IPS-15b (cell line): ENCODE measurements at regions not wholly inside any gene's neighbourhood (a gene's known extent, or its start where the extent isn't known, plus 50 kb on each side); places are given as distances from the start of the nearest gene placed in this dataset.
"Not testable (repeated sequence)": the region's sequence is repeated elsewhere in the genome, so short reads cannot be mapped to it uniquely, and the experiment has no call there.

Experiments
- H3K27me3 ChIP-seq: one replicate; pipeline ENCODE4 v1.6.1; 2013; ENCODE audit warnings: low read length; ENCODE audit not compliant: control insufficient read depth, insufficient read depth
- H3K36me3 ChIP-seq: one replicate; pipeline ENCODE4 v1.6.1; 2013; ENCODE audit warnings: low read length; ENCODE audit not compliant: control insufficient read depth, insufficient read depth
- H3K4me1 ChIP-seq: one replicate; pipeline ENCODE4 v1.6.1; 2013; ENCODE audit warnings: mild to moderate bottlenecking, low read length; ENCODE audit not compliant: control insufficient read depth, insufficient read depth
- H3K4me3 ChIP-seq: one replicate; pipeline ENCODE4 v1.5.1; 2013; ENCODE audit warnings: low read depth, low read length
- H3K9ac ChIP-seq: one replicate; pipeline ENCODE4 v1.6.1; 2013; ENCODE audit warnings: low read depth, mild to moderate bottlenecking, low read length
- H3K9me3 ChIP-seq: one replicate; pipeline ENCODE4 v1.6.1; 2013; ENCODE audit warnings: mild to moderate bottlenecking, low read length; ENCODE audit not compliant: control insufficient read depth, insufficient read depth

- H3K36me3 ChIP-seq, result no peaks in the 10 kb centered on the region
Measured at GRCh38 chr11:80719292-80719646, 1278.4 kb upstream of the TENM4 start.

GRCh38 chr11:80718611-80719291 is 1277.9 kb upstream of the TENM4 start:
- H3K4me1 ChIP-seq, result no peaks in the 10 kb centered on the region
- H3K4me3 ChIP-seq, result no peak overlapping the region
- no peak overlapping the region for H3K9ac ChIP-seq
- no peaks in the 10 kb centered on the region for H3K9me3 ChIP-seq
- H3K36me3 ChIP-seq, result no peaks in the 10 kb centered on the region
- no peaks in the 10 kb centered on the region for H3K27me3 ChIP-seq

More at GRCh38 chr11:80719292-80719646, 1278.4 kb upstream of the TENM4 start:
- Histone ChIP-seq H3K4me1 (no peaks in the 10 kb centered on the region), H3K9me3 (no peaks in the 10 kb centered on the region), H3K27me3 (no peaks in the 10 kb centered on the region), H3K4me3 (no peak overlapping the region), H3K9ac (no peak overlapping the region)

GRCh38 chr11:80702264-80702663 is 1261.4 kb upstream of the TENM4 start:
- no peaks in the 10 kb centered on the region for H3K9me3 ChIP-seq
- no peak overlapping the region for H3K9ac ChIP-seq
- H3K4me3 ChIP-seq, result no peak overlapping the region
- no peaks in the 10 kb centered on the region for H3K27me3 ChIP-seq
- H3K36me3 ChIP-seq, result no peaks in the 10 kb centered on the region
- no peaks in the 10 kb centered on the region for H3K4me1 ChIP-seq

- no peak overlapping the region for H3K9ac ChIP-seq
- no peaks in the 10 kb centered on the region for H3K9me3 ChIP-seq
- no peaks in the 10 kb centered on the region for H3K36me3 ChIP-seq
- no peak overlapping the region for H3K4me3 ChIP-seq
- H3K4me1 ChIP-seq, result no peaks in the 10 kb centered on the region
- no peaks in the 10 kb centered on the region for H3K27me3 ChIP-seq
Measured at GRCh38 chr11:80700386-80700785, 1259.6 kb upstream of the TENM4 start.

- not testable (repeated sequence) for H3K4me3 ChIP-seq, H3K9me3 ChIP-seq, H3K36me3 ChIP-seq, H3K4me1 ChIP-seq, H3K9ac ChIP-seq, H3K27me3 ChIP-seq
Measured at GRCh38 chr11:80699406-80700177, 1258.8 kb upstream of the TENM4 start.

- Histone ChIP-seq H3K4me1 (no peaks in the 10 kb centered on the region), H3K4me3 (no peak overlapping the region), H3K27me3 (no peaks in the 10 kb centered on the region), H3K36me3 (no peaks in the 10 kb centered on the region), H3K9ac (no peak overlapping the region), H3K9me3 (no peaks in the 10 kb centered on the region)
Measured at GRCh38 chr11:80698637-80699036, 1257.8 kb upstream of the TENM4 start.

GRCh38 chr11:80694385-80694784 is 1253.6 kb upstream of the TENM4 start:
- Histone ChIP-seq H3K9ac (no peak overlapping the region), H3K4me1 (no peaks in the 10 kb centered on the region), H3K36me3 (no peaks in the 10 kb centered on the region), H3K27me3 (no peaks in the 10 kb centered on the region), H3K9me3 (no peaks in the 10 kb centered on the region), H3K4me3 (no peak overlapping the region)

- Histone ChIP-seq H3K9ac (no peak overlapping the region), H3K9me3 (no peaks in the 10 kb centered on the region), H3K4me3 (no peak overlapping the region), H3K4me1 (no peaks in the 10 kb centered on the region), H3K27me3 (no peaks in the 10 kb centered on the region), H3K36me3 (no peaks in the 10 kb centered on the region)
Measured at GRCh38 chr11:80687941-80688340, 1247.1 kb upstream of the TENM4 start.

- H3K4me1 ChIP-seq, result no peaks in the 10 kb centered on the region
- no peaks in the 10 kb centered on the region for H3K36me3 ChIP-seq
- H3K9me3 ChIP-seq, result no peaks in the 10 kb centered on the region
- no peaks in the 10 kb centered on the region for H3K27me3 ChIP-seq
- no peak overlapping the region for H3K9ac ChIP-seq
- no peak overlapping the region for H3K4me3 ChIP-seq
Measured at GRCh38 chr11:80686889-80687288, 1246.1 kb upstream of the TENM4 start.

- Histone ChIP-seq H3K4me1 (no peaks in the 10 kb centered on the region), H3K36me3 (no peaks in the 10 kb centered on the region), H3K27me3 (no peaks in the 10 kb centered on the region), H3K9me3 (no peaks in the 10 kb centered on the region), H3K9ac (no peak overlapping the region), H3K4me3 (no peak overlapping the region)
Measured at GRCh38 chr11:80673566-80673965, 1232.7 kb upstream of the TENM4 start.

- Histone ChIP-seq H3K9ac (no peak overlapping the region), H3K36me3 (no peaks in the 10 kb centered on the region), H3K9me3 (no peaks in the 10 kb centered on the region), H3K4me3 (no peak overlapping the region), H3K27me3 (no peaks in the 10 kb centered on the region), H3K4me1 (no peaks in the 10 kb centered on the region)
Measured at GRCh38 chr11:80669620-80670019, 1228.8 kb upstream of the TENM4 start.

GRCh38 chr11:80668039-80668438 is 1227.2 kb upstream of the TENM4 start:
- no peaks in the 10 kb centered on the region for H3K36me3 ChIP-seq
- H3K9me3 ChIP-seq, result no peaks in the 10 kb centered on the region
- H3K4me3 ChIP-seq, result no peak overlapping the region
- no peaks in the 10 kb centered on the region for H3K27me3 ChIP-seq
- no peaks in the 10 kb centered on the region for H3K4me1 ChIP-seq
- H3K9ac ChIP-seq, result no peak overlapping the region
